ENCODE measurements at regions not wholly inside any gene's neighbourhood (a gene's known extent, or its start where the extent isn't known, plus 50 kb on each side); places are given as distances from the start of the nearest gene placed in this dataset.

DNA sequence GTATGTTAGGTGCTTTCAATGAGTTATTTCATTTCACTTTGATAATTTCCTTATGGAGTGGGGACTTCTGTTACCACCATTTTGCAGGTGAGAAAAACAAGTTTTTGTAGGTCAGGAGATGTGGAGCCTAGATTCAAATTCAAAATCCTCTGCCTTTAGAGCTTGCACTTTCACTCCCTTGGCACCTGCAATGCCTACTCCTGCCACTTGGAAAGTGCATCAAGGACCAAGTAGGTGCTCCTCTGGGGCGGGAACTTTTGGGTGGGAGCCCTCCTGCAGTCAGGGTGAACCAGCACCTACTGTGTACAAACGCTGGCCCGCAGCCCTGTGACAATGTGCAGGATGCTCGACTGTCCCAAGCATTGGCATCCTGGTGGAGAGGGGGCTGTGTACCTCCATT is 199.0 kb downstream of the EMX2 start:
- DNase-seq (ENCODE audit: extremely low spot score), result no peak
- ChIA-PET CTCF (interaction anchor here (0.9 to 1.9 kb wide), 2 partner anchors 12 to 28 kb away, joined by 3 to 4 read pairs; no protein-coding TSS in a partner anchor), POLR2A (no interaction called here)
- TF ChIP-seq, protein P1, sequence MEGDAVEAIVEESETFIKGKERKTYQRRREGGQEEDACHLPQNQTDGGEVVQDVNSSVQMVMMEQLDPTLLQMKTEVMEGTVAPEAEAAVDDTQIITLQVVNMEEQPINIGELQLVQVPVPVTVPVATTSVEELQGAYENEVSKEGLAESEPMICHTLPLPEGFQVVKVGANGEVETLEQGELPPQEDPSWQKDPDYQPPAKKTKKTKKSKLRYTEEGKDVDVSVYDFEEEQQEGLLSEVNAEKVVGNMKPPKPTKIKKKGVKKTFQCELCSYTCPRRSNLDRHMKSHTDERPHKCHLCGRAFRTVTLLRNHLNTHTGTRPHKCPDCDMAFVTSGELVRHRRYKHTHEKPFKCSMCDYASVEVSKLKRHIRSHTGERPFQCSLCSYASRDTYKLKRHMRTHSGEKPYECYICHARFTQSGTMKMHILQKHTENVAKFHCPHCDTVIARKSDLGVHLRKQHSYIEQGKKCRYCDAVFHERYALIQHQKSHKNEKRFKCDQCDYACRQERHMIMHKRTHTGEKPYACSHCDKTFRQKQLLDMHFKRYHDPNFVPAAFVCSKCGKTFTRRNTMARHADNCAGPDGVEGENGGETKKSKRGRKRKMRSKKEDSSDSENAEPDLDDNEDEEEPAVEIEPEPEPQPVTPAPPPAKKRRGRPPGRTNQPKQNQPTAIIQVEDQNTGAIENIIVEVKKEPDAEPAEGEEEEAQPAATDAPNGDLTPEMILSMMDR (IDR thresholded peaks at IDR 0.05; ENCODE audit: control extremely low read depth, extremely low read depth, low read depth, missing control alignments), result no peak

- DNase-seq (ENCODE audit: extremely low spot score), result no peak
- CTCF ChIA-PET, result no interaction called here
- TF ChIP-seq, protein P1 (IDR thresholded peaks at IDR 0.05; ENCODE audit: control extremely low read depth, extremely low read depth, low read depth, missing control alignments), result no peak
- POLR2A ChIA-PET, result no interaction called here
Observed at GRCh38 chr10:117743509-117743908, 201.0 kb downstream of the EMX2 start.

- CTCF ChIA-PET, result interaction anchor here (0.6 kb wide), 1 partner anchor 1011 kb away, joined by 3 read pairs; no protein-coding TSS in a partner anchor
- DNase-seq (ENCODE audit: extremely low spot score), result no peak
- TF ChIP-seq, protein P1 (IDR thresholded peaks at IDR 0.05; ENCODE audit: control extremely low read depth, extremely low read depth, low read depth, missing control alignments), result no peak
- POLR2A ChIA-PET, result no interaction called here
Observed at GRCh38 chr10:117745301-117745700, 202.8 kb downstream of the EMX2 start.

GRCh38 chr10:117746541-117747448 is 204.2 kb downstream of the EMX2 start:
- ChIA-PET CTCF (no interaction called here), POLR2A (no interaction called here)
- no peak for DNase-seq (ENCODE audit: extremely low spot score)
- TF ChIP-seq, protein P1 (IDR thresholded peaks at IDR 0.05; ENCODE audit: control extremely low read depth, extremely low read depth, low read depth, missing control alignments), result no peak

DNA sequence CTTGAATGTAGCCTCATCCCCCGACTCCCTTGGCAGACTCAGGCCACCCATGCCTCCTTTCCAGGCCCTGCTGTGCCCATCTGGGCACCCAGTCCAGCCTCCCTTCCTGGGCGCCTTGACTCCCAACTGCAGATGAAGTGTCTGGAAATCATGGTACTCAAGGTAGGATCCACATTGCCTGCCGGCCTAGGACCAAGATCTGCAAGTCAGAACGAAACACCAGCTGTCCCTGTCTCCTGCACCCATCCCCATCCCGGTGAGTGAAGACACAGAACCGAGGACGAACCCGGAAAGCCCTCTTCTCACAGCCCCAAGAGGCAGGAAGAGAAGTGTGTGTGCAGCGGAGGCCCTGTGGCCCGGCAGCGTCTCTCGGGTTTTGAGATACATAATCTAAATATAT is 205.1 kb downstream of the EMX2 start:
- ChIA-PET CTCF (no interaction called here), POLR2A (no interaction called here)
- TF ChIP-seq, protein P1 (IDR thresholded peaks at IDR 0.05; ENCODE audit: control extremely low read depth, extremely low read depth, low read depth, missing control alignments), result no peak
- DNase-seq (ENCODE audit: extremely low spot score), result no peak

DNA sequence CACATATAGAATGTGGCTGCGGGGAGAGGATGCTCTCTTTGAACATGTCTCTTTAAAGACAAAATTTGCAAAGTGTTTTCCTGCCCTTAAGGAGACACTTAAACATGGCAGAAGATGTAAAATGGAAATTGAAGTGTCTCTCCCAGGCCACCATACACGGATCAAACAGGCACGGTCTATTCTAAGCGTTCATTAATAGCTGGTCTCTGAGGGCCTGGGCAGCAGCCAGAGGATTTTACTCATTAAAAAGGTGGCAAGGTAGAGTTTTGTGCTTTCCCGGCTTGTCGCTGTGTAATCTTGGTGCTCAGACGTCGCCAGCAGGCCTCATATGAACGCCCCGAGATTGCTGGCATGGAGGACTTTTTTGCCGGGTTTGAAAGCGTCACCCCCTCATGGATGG is 205.5 kb downstream of the EMX2 start:
- no peak for DNase-seq (ENCODE audit: extremely low spot score)
- CTCF ChIA-PET, result no interaction called here
- POLR2A ChIA-PET, result no interaction called here
- TF ChIP-seq, protein P1 (IDR thresholded peaks at IDR 0.05; ENCODE audit: control extremely low read depth, extremely low read depth, low read depth, missing control alignments), result no peak
